ENCODE measurements at regions not wholly inside any gene's neighbourhood (a gene's known extent, or its start where the extent isn't known, plus 50 kb on each side); places are given as distances from the start of the nearest gene placed in this dataset.

DNA sequence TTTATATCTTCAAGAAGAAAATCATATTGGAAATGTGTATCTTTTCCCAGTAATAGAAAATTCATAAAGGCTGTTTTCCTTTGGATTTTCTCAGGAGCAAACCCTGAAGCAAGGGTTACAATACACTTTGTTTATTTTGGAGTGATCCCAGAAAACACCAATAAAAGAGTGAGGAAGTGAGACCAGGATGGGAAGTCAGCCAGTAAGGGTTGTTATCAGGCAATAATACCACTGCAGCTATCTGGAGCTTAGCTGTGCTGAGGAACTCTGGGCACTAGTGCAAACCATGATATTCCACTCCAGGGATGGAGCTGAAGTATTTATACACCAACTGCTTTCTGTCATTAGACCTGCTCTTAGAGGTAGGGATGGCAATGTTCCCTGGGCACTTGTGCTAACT, 1002.3 kb downstream of the FLRT2 start:
- no peaks in the 10 kb centered on the region for H3K36me3 Mint-ChIP-seq (ENCODE audit: low read depth, unreplicated experiment)
- TF ChIP-seq, protein P1, sequence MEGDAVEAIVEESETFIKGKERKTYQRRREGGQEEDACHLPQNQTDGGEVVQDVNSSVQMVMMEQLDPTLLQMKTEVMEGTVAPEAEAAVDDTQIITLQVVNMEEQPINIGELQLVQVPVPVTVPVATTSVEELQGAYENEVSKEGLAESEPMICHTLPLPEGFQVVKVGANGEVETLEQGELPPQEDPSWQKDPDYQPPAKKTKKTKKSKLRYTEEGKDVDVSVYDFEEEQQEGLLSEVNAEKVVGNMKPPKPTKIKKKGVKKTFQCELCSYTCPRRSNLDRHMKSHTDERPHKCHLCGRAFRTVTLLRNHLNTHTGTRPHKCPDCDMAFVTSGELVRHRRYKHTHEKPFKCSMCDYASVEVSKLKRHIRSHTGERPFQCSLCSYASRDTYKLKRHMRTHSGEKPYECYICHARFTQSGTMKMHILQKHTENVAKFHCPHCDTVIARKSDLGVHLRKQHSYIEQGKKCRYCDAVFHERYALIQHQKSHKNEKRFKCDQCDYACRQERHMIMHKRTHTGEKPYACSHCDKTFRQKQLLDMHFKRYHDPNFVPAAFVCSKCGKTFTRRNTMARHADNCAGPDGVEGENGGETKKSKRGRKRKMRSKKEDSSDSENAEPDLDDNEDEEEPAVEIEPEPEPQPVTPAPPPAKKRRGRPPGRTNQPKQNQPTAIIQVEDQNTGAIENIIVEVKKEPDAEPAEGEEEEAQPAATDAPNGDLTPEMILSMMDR (IDR thresholded peaks at IDR 0.05; ENCODE audit: unreplicated experiment) = no peak
- no peaks in the 10 kb centered on the region for H3K9me3 Mint-ChIP-seq (ENCODE audit: unreplicated experiment)
- no peak overlapping the region for H3K4me3 Mint-ChIP-seq (ENCODE audit: unreplicated experiment)
- no peak for DNase-seq (ENCODE audit: low spot score)
- no peaks in the 10 kb centered on the region for H3K27me3 Mint-ChIP-seq (ENCODE audit: unreplicated experiment)
- no peaks in the 10 kb centered on the region for H3K4me1 Mint-ChIP-seq (ENCODE audit: unreplicated experiment)
- no peak overlapping the region for H3K27ac Mint-ChIP-seq (ENCODE audit: unreplicated experiment)

DNA sequence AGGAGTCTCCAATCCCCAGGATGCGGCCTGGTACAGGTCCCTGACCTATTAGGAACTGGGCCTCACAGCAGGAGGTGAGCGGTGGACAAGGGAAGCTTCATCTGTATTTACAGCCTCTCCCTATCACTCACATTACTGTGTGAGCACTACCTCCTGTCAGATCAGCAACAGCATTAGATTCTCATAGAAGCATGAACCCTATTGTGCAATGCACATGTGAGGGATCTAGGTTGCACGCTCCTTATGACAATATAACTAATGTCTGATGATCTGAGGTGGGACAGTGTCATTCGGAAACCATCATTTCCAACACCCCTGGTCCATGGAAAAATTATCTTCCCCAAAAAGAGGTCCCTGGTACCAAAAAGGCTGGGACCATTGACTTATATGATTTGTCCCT, 1000.5 kb downstream of the FLRT2 start:
- H3K4me1 Mint-ChIP-seq (ENCODE audit: unreplicated experiment) = no peaks in the 10 kb centered on the region
- TF ChIP-seq, protein P1 (IDR thresholded peaks at IDR 0.05; ENCODE audit: unreplicated experiment) = no peak
- no peak for DNase-seq (ENCODE audit: low spot score)
- no peak overlapping the region for H3K4me3 Mint-ChIP-seq (ENCODE audit: unreplicated experiment)
- H3K9me3 Mint-ChIP-seq (ENCODE audit: unreplicated experiment) = no peaks in the 10 kb centered on the region
- no peaks in the 10 kb centered on the region for H3K36me3 Mint-ChIP-seq (ENCODE audit: low read depth, unreplicated experiment)
- no peak overlapping the region for H3K27ac Mint-ChIP-seq (ENCODE audit: unreplicated experiment)
- H3K27me3 Mint-ChIP-seq (ENCODE audit: unreplicated experiment) = no peaks in the 10 kb centered on the region

DNA sequence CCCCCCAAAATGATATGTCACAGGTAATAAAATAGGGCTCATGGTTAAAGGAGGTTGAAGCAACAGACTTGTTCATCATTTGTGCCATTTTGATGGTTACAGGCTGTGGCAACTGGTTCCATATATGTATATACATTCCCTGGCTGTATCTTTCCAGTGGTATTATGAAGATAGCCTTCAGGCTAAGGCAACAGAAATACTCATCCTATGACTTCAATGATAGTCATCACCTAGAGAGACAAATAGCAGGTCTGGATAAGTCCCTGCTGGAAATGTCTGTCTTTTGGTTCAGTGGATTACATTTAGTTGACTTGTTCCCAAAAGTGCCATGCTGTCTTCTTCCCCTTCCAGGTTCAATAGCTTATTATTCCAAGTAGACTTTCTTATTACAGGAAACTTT, 997.4 kb downstream of the FLRT2 start:
- DNase-seq (ENCODE audit: low spot score) = no peak
- Mint-ChIP-seq H3K36me3 (ENCODE audit: low read depth, unreplicated experiment) (no peaks in the 10 kb centered on the region), H3K27ac (ENCODE audit: unreplicated experiment) (no peak overlapping the region), H3K4me3 (ENCODE audit: unreplicated experiment) (no peak overlapping the region), H3K9me3 (ENCODE audit: unreplicated experiment) (no peaks in the 10 kb centered on the region), H3K4me1 (ENCODE audit: unreplicated experiment) (no peaks in the 10 kb centered on the region), H3K27me3 (ENCODE audit: unreplicated experiment) (no peaks in the 10 kb centered on the region)
- TF ChIP-seq, protein P1 (IDR thresholded peaks at IDR 0.05; ENCODE audit: unreplicated experiment) = no peak

DNA sequence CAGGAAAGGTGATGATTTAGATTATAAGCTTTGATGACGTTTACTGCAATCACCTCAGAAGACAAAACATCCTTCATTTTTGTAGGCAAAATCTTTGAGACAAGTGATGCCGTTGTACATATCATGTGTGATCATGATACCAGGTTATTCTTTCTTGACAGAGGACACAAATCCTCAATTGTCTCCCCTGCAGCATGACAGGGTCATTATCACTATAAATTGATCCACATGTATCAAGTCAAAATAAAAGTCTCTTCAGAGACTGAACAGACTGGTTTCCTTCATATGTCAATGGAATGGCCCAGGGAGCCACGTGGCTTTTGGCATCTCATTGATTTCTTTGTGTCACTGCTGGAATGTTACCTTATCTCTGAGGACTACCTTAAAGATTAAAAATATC, 995.7 kb downstream of the FLRT2 start:
- Mint-ChIP-seq H3K4me3 (ENCODE audit: unreplicated experiment) (no peak overlapping the region), H3K36me3 (ENCODE audit: low read depth, unreplicated experiment) (no peaks in the 10 kb centered on the region), H3K4me1 (ENCODE audit: unreplicated experiment) (no peaks in the 10 kb centered on the region), H3K9me3 (ENCODE audit: unreplicated experiment) (no peaks in the 10 kb centered on the region), H3K27me3 (ENCODE audit: unreplicated experiment) (no peaks in the 10 kb centered on the region), H3K27ac (ENCODE audit: unreplicated experiment) (no peak overlapping the region)
- TF ChIP-seq, protein P1 (IDR thresholded peaks at IDR 0.05; ENCODE audit: unreplicated experiment) = no peak
- DNase-seq (ENCODE audit: low spot score) = no peak

DNA sequence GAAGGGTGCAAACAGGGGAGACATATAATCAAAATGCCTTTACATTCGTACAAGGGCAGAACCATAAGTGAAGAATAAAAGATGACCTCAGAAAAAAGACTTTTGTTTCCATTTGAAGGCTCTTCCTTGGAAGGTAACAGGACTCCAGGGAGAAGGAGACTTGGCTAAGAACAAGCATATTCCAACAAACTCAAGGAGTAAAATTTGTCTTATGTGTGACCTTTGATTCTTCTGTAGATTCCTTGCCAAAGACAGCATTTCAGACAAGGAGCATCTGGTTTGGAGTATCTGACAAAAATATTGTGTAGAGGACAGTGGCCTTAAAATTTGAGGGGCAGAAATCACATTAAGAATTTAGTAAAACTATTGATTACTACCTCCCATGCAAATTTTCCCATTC, 991.9 kb downstream of the FLRT2 start:
- no peak overlapping the region for H3K4me3 Mint-ChIP-seq (ENCODE audit: unreplicated experiment)
- TF ChIP-seq, protein P1 (IDR thresholded peaks at IDR 0.05; ENCODE audit: unreplicated experiment) = no peak
- H3K27ac Mint-ChIP-seq (ENCODE audit: unreplicated experiment) = no peak overlapping the region
- H3K4me1 Mint-ChIP-seq (ENCODE audit: unreplicated experiment) = no peaks in the 10 kb centered on the region
- DNase-seq (ENCODE audit: low spot score) = no peak
- no peaks in the 10 kb centered on the region for H3K36me3 Mint-ChIP-seq (ENCODE audit: low read depth, unreplicated experiment)
- no peaks in the 10 kb centered on the region for H3K9me3 Mint-ChIP-seq (ENCODE audit: unreplicated experiment)
- no peaks in the 10 kb centered on the region for H3K27me3 Mint-ChIP-seq (ENCODE audit: unreplicated experiment)
